ENCODE measurements at regions not wholly inside any gene's neighbourhood (a gene's known extent, or its start where the extent isn't known, plus 50 kb on each side); places are given as distances from the start of the nearest gene placed in this dataset.
"Not testable (repeated sequence)": the region's sequence is repeated elsewhere in the genome, so short reads cannot be mapped to it uniquely, and the experiment has no call there.

DNA sequence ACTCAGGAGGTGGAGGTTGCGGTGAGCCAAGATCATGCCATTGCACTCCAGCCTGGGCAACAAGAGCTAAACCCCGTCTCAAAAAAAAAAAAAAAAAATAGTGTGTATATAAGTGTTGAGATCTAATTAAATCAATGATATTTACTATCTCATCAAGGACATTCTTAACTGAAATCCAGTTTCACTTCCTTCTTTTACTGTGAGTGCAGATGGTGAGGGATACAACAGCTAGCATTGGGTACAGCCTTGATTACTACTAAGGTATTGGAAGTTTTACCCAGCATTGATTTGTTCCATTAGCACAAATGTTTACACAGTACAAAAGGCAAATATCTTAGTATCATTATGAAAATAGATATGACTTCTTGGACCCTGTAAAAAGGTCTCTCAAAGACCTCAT is 546.6 kb downstream of the KCTD12 start:
- DNase-seq (ENCODE audit: low spot score), result no peak

DNA sequence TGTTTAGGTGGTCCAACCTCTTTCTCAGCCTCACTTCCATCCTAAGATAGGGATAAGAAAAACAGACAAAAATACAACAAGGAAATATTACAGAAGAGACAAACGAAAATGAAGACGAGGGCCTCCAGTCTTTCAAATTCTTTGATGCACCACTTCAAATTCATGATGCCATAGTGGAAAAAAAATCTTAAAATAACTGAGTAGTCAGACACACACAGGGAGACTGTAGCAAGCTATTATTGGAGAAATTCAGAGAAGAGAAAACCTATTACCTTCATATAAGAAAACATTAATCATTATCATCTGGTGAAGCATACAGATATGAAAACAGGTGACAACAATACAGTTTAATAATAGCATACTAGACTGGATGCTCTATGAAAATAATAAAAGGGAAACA is 548.2 kb downstream of the KCTD12 start:
- no peak for DNase-seq (ENCODE audit: low spot score)

DNA sequence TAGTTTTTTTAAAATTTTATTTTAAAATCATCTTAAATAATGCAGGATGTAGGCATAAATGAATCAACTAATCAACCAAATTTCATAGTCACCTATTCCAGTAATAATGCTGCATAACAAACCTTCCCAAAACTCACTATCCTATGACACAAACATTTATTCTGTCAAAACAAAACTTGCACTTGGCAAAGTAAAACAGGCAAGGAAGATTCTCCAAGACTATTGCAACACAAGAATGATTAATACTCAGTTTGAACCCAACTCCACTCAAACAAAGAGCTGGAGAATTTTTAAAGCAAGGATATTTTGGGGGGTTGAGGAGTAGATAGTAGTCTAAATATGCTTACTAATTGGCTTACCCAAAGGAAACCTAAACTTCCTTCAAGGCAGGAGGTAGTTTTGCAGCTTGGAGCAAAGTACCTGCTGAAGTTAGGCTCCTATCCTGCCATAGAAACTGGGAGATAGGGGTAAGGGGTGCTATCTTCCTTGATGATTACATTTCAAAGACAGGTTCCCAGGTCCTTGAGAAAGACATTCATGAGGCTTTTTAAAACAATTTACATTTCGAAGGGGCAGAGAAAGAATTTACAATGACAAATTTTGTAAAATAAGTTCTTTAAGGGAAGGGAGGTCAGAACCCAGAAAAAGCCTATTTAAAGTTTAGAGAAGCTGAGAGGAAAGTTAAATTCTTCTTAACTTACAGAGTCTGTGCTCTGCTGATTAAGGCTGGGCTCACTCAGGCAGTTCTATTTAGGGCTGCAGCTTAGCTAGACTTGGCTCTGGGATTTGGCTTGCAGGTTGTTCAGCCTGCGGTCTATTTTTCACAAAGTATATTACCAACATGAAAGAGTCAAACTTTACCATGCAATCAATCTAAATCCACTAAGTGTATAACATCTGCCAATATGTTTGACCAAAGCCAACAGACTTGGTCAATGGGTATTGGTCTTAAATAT is 549.0 kb downstream of the KCTD12 start:
- no peak for DNase-seq (ENCODE audit: low spot score)

DNA sequence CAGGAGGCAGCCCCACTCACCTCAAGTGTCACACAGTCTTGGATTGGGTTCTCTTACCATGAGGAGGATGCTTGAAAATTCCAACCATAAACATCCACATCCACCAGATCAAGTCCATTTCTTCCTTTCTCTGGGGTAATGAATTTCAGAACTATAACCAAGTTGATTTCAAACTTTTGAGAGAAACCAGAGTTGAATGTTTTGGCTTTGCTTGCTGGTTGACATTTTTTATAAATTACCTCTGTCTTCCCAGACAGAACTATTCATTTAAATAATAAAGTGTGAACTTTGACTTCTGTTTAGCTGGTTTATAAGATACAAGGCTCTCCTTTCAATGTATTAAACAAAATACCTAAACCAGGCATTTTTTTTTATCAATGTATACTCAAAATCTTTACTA is 550.7 kb downstream of the KCTD12 start:
- DNase-seq (ENCODE audit: low spot score), result no peak

DNA sequence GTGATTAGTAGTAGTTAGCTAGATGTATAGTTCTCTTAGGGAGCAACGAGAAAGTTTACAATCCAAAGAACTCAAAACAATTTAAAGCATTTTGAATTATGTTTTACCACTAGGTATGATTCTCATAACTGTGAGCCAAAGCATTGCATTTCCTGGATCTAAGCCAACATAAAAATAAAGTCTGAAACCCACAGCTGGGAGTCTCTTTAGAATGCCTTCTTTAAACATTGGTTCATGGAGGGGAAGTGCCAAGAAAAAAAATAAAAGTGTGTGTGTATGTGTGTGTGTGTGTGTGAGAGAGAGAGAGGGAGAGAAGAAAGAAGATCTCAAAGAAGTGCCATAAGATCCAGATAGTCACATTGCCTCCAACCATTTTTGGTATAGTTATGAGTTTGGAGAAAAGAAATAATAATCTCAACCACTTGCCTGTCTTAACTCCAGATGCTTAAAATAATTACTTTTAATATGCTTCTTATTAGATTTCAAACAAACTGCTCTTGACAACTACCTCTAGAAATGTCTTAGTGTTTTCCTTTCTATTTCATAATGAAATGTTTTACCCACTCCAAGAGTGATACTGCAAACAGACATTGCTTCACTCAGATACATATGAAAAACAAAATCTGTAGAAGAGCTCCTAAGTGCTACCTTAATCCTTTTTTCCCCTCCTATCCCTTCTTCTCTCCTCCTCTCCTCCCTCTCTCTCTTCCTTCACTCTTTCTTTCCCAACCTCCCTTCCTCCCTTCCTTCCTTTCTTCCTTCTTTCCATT is 554.1 kb downstream of the KCTD12 start:
- DNase-seq (ENCODE audit: low spot score), result no peak

DNA sequence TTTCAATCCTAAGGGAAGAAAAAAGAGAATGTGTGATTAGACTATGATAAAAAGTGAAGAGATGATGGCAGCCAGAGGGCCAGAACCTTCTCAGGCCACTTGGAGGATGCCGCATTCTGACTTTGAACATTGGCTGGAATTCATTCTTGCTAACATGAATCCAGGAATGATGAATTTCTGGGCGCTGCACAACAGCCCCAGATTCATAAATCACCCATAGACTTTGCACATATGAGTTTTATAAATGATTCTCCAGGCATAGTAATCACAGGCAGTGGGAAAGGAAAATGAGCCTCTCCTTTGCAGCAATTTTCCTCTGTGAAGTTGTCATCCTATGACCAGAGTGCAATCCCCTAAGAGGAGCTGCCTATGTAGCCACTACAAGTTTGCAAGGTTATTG is 555.4 kb downstream of the KCTD12 start:
- no peak for DNase-seq (ENCODE audit: low spot score)

DNA sequence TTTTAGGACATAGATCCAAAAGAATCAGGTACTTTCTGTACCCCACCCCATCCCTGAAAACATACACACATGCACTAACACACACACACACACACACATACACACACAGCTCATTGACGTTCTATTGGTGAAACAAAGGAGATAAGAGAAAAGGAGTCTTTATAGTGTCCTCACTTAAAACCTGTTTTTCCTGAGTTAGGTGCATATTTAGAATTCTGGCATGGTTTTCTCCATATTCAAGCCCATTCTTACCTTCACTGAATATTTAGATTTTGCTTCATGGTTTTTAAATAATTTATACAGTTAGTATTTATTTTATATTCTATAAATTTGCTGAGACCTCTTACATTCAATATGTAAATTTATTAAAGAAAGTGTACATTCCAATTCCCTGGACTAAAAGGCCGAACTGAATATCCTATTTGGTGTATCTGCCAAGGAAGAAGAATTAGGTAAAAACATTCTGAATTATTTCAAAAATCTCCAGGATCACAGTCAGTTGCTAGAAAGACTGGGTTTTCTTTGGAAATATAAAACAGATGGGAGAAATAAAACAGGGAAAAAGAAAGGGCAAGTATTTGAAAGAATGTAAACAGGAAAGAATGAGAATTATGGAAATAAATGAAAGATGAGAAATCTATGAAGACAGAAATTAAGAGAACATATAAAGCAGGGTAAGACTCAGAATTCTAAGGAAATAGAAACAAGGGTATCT is 556.2 kb downstream of the KCTD12 start:
- no peak for DNase-seq (ENCODE audit: low spot score)

DNA sequence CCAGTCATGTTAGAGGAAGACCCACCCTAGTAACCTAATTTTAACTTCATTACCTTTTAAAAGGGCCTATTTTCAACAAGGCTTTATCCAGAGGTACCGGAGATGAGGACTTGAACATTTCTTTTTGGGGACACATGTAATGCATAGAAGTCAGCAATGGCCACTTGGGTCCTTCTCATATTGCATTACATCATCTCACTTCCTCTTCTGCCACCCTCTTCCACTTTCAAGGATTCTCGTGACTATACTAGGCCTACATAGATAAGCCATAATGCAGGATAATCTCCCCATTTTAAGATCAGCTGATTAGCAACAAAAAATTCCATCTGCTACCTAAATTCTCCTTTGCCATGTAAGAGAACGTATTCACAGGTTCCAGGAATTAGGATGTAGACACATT is 557.2 kb downstream of the KCTD12 start:
- no peak for DNase-seq (ENCODE audit: low spot score)

DNA sequence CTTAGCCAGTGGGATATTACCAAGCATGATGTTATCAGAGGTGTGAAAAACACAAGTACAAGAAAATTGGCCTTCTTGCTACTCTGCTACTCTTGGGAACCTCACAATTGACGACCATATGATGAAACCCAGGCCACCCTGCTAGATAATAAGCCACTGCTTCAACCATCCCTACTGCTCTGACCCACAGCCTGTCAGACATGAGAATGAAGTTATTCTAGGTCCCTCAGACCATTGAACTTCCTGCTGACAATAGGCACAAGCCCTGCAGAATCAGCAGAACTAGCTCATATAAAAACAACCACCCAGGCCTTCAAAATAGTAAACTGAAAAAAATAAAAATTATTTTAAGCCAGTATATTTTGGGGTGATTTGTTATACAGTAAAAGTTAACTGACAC is 559.9 kb downstream of the KCTD12 start:
- DNase-seq (ENCODE audit: low spot score), result no peak

DNA sequence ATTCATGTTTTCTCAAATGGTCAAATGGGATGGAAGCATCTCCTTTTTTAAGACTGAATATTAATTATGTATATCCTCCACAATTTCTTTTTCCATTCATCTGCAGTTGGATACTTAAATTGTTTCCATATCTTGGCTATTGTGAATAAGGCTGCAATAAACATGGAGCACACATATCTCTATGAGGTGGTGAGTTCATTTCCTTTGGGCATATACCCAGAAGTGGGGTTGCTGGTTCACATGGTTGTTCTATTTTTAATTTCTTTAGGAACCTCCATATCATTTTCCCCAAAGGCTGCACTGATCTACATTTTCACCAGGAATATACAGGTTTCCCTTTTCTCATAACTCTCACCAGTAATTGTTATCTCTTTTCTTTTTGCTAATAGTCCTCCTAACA is 566.3 kb downstream of the KCTD12 start:
- no peak for DNase-seq (ENCODE audit: low spot score)

DNA sequence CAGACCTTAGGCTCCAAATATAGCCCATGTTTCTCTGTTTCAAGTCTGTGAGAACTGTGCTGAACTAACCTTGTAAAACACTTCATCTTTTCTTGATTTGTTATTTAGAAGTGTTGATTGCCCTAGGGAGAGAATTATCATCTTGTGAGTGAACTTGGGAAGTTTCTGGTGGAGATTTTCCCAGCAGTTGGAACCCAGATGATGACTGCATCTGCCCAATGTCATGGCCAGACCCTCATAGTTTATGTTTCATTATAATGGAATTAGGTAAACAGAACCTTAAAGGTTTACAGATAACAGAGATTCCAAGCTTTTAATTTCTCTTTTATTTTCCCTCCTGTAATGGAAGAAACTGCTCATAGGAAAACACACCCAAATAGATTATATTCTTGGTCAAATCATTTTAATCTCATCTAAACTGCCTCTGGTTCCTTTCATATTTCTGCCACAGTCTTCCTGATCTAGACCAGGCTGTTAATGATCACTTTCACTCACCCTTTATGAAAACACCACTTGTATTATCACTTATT is 569.1 kb downstream of the KCTD12 start:
- no peak for DNase-seq (ENCODE audit: low spot score)

DNA sequence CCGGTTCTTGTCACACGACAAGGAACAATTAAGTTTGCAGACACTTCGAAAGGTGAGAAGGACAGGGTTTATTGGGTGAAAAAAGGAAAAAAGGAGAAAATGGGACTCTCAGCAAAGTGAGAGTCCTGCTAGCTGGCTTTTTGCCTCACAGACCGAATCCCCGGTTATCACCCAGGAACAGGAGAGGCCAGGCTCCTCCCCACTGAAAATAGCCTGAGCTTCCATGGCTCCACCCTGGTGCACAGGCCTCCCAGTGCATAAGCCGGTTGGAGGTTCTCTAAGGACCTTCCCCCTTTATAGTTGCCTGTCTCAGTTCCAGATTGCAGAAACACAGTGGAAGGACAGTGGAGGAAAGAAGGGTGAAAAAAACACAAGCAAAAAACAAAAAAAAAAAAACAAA is 571.7 kb downstream of the KCTD12 start:
- DNase-seq (ENCODE audit: low spot score), result no peak

DNA sequence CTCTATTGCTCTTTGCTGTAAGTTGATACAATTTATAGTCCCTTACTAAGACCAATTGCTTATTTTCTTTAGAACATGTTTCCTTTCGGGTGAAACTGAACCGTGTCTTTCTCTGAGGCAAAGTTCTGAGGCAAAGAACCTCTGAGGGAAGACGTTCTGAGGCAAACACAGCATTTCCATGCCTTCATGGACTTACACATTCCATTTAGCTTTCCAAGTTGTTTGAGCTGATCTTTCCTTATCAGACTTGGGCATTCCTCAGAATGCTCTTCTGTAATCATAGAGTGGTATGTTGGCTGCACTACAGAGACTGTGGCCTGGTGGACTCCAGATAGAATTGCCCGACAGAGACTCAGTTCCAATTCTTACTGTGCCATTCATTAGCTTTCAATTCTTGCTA is 579.1 kb downstream of the KCTD12 start:
- DNase-seq (ENCODE audit: low spot score), result no peak

DNA sequence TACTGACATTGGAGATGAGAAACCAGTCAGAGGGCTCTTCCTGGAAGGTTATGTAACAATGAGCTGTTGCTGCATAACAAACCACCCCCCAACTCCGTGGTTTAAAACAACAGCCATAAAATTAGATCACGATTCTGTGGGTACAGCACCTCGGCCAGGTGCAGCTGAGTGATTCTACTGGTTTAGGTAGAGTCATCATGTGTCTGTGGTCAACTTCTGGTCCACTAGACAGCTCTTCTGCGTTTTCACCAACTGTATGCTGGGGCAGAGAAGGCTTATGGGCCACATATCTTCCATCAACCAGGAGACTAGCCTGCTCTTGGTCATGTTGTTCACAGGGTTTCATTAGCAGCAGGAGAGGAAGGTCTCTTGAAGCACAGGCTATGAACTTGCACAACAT is 585.5 kb downstream of the KCTD12 start:
- no peak for DNase-seq (ENCODE audit: low spot score)

DNA sequence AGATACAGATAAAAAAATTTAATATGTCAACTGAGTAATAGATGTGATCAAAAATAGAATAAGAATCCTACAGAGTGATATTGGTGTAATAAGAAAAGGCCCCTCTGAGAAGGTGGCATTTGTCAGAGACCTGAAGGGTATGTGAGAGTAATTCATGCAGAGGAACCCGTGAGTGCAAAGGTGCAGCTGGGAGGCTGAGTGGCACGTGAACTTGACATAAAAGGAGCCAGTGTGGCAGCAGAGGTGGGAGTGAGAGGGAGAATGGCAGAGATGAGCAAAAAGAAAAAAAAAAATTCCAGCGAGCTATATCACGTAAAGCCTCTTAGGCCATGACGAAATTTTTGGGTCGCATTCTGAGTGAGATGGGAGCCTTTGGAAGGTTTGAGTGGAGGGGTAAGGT is 588.9 kb downstream of the KCTD12 start:
- no peak for DNase-seq (ENCODE audit: low spot score)

DNA sequence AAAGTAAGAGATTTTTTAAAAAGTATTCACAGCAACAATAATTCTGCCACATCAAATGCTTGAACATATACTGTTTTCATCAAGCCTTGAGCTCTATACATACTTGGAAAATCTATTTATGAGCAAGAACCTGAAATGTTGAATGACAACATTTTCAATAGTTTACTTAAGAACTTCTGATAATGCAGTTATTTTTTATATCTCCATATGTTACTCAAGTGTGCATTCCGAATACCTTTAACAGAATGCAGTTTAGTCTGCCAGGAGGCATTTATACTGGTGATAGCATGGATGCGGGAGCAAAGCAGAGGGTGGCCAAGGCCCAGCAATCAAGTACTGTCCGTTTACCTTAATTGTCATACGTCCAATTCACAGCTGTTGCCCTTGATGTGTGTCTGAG is 589.5 kb downstream of the KCTD12 start:
- DNase-seq (ENCODE audit: low spot score), result no peak

DNA sequence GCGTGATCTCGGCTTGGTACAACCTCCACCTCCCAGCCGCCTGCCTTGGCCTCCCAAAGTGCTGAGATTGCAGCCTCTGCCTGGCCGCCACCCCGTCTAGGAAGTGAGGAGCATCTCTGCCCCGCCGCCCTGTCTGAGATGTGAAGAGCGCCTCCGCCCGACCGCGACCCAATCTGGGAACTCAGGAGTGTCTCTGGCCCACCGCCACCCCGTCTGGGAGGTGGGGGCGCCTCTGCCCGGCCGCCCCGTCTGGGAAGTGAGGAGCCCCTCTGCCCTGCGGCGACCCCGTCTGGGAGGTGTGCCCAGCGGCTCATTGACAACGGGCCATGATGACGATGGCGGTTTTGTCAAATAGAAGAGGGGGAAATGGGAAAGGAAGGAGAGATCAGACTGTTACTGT is 591.2 kb downstream of the KCTD12 start:
- DNase-seq (ENCODE audit: low spot score), result not testable (repeated sequence)

DNA sequence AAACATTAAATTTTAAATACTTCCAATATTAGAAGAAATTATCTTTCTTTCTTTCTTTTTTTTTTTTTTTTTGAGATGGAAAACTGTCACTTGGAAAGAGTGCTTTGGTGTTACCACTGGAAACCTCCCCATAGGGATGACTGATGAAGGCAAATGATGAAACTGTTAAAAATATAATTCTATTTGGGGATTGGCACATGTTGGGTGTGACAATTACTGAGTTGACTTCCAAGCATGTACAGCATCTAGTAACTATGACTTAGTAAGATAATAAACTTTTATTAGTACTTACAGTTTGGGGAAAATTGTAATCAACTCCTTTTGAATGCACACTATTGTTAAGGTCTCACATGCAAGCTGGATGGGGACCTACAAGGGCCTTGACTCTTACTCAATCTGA is 592.5 kb downstream of the KCTD12 start:
- DNase-seq (ENCODE audit: low spot score), result no peak

DNA sequence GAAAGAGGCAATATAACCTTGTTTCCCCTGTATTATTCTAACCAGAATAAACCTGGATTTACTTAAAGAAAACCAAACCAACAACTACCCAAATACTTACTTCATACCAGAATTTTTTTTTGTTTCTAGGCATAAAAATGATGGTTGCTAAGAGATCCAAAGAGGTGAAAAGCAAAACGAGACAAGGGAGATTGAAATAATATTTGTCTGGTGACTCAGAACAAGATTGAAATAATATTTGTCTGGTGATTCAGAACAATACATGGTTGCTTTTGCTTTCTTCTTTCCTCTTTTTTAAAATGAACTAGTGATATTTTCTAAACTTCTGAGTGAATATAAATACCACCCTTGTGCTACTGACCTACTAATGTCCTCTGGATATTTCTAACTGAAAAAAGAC is 592.9 kb downstream of the KCTD12 start:
- DNase-seq (ENCODE audit: low spot score), result no peak

DNA sequence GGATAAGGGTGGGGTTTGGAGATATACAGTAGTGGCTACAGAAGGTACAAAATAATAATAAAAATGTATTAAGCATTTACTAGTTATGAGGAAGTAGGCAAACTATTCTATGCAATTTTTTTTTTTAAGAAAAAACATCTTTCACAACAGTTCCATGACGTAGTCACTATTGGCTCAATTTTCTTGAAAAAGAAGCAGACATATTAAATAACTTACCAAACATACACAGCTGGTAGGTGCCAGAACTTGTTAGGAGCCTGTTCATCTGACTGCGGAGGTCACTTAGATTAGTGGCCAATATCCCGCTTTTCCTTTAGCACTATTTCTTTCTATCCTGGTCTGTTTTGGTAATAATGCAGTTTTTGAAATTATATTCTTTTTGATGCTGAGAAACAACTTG is 593.5 kb downstream of the KCTD12 start:
- no peak for DNase-seq (ENCODE audit: low spot score)

DNA sequence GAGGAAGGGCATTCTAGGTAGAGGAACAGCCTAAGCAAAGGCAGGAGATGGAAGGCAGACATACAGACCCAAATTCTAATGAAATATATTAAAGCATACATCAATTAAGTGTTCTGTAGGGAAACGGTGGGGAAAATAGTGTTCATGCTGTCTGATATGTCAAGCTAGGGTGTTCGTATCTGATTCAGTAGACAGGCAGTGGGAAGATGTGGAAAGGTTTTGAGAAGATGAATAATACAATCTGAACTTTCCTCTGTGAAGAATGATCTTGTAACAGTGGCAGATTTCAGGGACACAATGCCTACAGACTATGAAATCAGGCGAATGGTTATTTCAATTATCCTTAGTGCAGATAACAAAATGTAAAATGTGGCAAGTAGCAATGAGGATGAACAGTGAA is 594.2 kb downstream of the KCTD12 start:
- DNase-seq (ENCODE audit: low spot score), result no peak

DNA sequence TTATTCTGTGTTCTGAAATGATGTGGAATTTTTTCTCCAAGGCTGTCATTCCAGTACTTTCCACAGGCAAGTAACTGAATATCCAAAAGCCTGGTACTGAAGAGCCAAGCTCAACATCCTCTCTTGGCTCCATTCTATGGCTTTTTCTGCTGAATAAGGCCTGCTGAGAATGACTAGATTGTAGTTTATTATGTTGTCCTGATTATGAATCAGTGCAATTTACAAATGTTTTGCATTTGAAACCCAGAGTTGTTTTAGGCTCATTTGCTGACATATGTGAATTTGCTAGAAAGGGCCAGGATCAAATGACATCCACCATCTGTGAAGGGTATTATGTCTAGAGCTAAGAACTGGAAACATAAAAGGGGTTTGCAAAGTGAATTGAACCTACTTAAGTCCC is 596.6 kb downstream of the KCTD12 start:
- no peak for DNase-seq (ENCODE audit: low spot score)

DNA sequence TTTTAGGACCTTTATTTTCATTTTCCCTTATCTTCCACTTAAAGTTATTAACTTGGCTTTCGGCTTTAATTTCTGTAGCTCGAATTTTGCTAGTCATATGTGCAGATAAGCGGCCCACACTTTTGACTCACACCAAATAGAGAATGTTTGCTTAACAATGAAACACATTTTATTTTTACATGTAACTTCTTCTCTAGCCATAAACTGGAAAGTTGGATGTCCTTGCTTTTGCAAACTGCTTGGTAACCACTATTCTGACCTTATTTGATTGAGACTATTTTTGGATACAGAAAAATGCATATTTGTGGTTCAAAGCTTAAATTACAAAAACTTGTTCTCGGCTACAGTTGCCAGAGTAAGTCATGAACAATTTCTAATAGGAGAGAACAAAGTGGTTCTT is 600.0 kb downstream of the KCTD12 start:
- no peak for DNase-seq (ENCODE audit: low spot score)
